Keratinocyte (primary cell): ENCODE measurements at regions not wholly inside any gene's neighbourhood (a gene's known extent, or its start where the extent isn't known, plus 50 kb on each side); places are given as distances from the start of the nearest gene placed in this dataset.

Experiments
- CTCF ChIP-seq, 3 experiments: IDR thresholded peaks in 1 of 3; conservative IDR thresholded peaks in 1 of 3; optimal IDR thresholded peaks in 1 of 3; 2 replicates in 2 of 3; 3 replicates in 1 of 3; pipeline versions ENCODE3 to v1.5.1; 2011; ENCODE audit warnings: low read length in 3 of 3, mild to moderate bottlenecking in 3 of 3, moderate library complexity in 2 of 3, control low read depth in 1 of 3, inconsistent platforms in 1 of 3; ENCODE audit not compliant: insufficient read depth in 2 of 3; ENCODE audit errors: extremely low read depth in 1 of 3
- EZH2 ChIP-seq: IDR thresholded peaks from one replicate; pipeline ENCODE4 v1.6.1; 2012; ENCODE audit warnings: inconsistent platforms, mild to moderate bottlenecking, low read length, moderate library complexity

GRCh38 chr11:123253223-123253622 lies 58.2 kb upstream of the CLMP start:
- TF ChIP-seq EZH2 (no peak), CTCF (optimal IDR thresholded peaks at IDR 0.05 in 1 of 3, IDR thresholded peaks at IDR 0.05 in 1 of 3, conservative IDR thresholded peaks at IDR 0.05 in 1 of 3; ENCODE audit: extremely low read depth in 1 of 3, insufficient read depth in 2 of 3, low read length in 3 of 3) (no peak)
